GM12864 (cell line): ENCODE measurements at regions not wholly inside any gene's neighbourhood (a gene's known extent, or its start where the extent isn't known, plus 50 kb on each side); places are given as distances from the start of the nearest gene placed in this dataset.

Source experiments
- DNase-seq: peaks from one replicate; pipeline ENCODE4 v3.0.0-alpha.2; 2011; ENCODE audit warnings: low read depth
- H3K4me3 ChIP-seq: 2 replicates; pipeline ENCODE4 v1.5.1; 2011; ENCODE audit warnings: mild to moderate bottlenecking, low read depth, low read length, control low read depth
- CTCF ChIP-seq: IDR thresholded peaks from 2 replicates; pipeline ENCODE4 v1.5.1; 2011; ENCODE audit warnings: low read depth, mild to moderate bottlenecking, moderate library complexity, low read length, control low read depth, inconsistent platforms; ENCODE audit errors: missing control alignments

- H3K4me3 ChIP-seq: no peak overlapping the region
- TF ChIP-seq CTCF: no peak
- DNase-seq: no peak
Observed at GRCh38 chr3:161745741-161746140, 249.1 kb downstream of the OTOL1 start.

- H3K4me3 ChIP-seq: no peak overlapping the region
- no peak for TF ChIP-seq CTCF
- no peak for DNase-seq
Observed at GRCh38 chr3:161748049-161748448, 251.4 kb downstream of the OTOL1 start.

GRCh38 chr3:161754420-161755053, 257.9 kb downstream of the OTOL1 start:
- DNase-seq: no peak
- H3K4me3 ChIP-seq: no peak overlapping the region
- no peak for TF ChIP-seq CTCF

GRCh38 chr3:161759444-161759843, 262.8 kb downstream of the OTOL1 start:
- H3K4me3 ChIP-seq: no peak overlapping the region
- DNase-seq: no peak
- no peak for TF ChIP-seq CTCF

- TF ChIP-seq CTCF: no peak
- DNase-seq: no peak
Observed at GRCh38 chr3:161766331-161766730, 269.7 kb downstream of the OTOL1 start.

GRCh38 chr3:161770484-161771386, 274.1 kb downstream of the OTOL1 start:
- TF ChIP-seq CTCF: no peak
- H3K4me3 ChIP-seq: no peak overlapping the region
- DNase-seq: peak; percentile 1

More at GRCh38 chr3:161766331-161766730, 269.7 kb downstream of the OTOL1 start:
- no peak overlapping the region for H3K4me3 ChIP-seq
